MM.1S (cell line): ENCODE measurements at regions not wholly inside any gene's neighbourhood (a gene's known extent, or its start where the extent isn't known, plus 50 kb on each side); places are given as distances from the start of the nearest gene placed in this dataset.

ENCODE experiments used
- DNase-seq: peaks from one replicate; pipeline ENCODE4 v3.0.0-alpha.2; 2015
- H2AFZ ChIP-seq: fragments of 300-600 bp; sonication (generic); 2 replicates; pipeline ENCODE4 v1.6.0; 2016; ENCODE audit warnings: antibody characterized with exemption, low read length
- H3F3A ChIP-seq: fragments of 300-600 bp; sonication (generic); 2 replicates; pipeline ENCODE4 v1.6.1; 2016; ENCODE audit warnings: mild to moderate bottlenecking, antibody characterized with exemption, low read length, moderate library complexity, mixed read lengths; ENCODE audit not compliant: insufficient read depth
- H3K27ac ChIP-seq: fragments of 300-600 bp; sonication (generic); 2 replicates; pipeline ENCODE4 v1.5.1; 2016; ENCODE audit warnings: mild to moderate bottlenecking, low read length
- H3K27me3 ChIP-seq: fragments of 300-600 bp; sonication (generic); replicated peaks from 2 replicates; pipeline ENCODE4 v1.6.0; 2016; ENCODE audit warnings: low read length; ENCODE audit not compliant: insufficient read depth
- H3K36me3 ChIP-seq: fragments of 300-600 bp; sonication (generic); replicated peaks from 2 replicates; pipeline ENCODE4 v1.6.1; 2016; ENCODE audit warnings: mild to moderate bottlenecking, low read length, mixed read lengths; ENCODE audit not compliant: insufficient read depth
- H3K4me1 ChIP-seq: fragments of 300-600 bp; sonication (generic); 2 replicates; pipeline ENCODE4 v1.6.1; 2016; ENCODE audit warnings: low read length, mixed read lengths
- H3K4me2 ChIP-seq: fragments of 300-600 bp; sonication (generic); 2 replicates; pipeline ENCODE4 v1.6.0; 2016; ENCODE audit warnings: low read depth, low read length
- H3K4me3 ChIP-seq: fragments of 300-600 bp; sonication (generic); 2 replicates; pipeline ENCODE4 v1.5.1; 2016; ENCODE audit warnings: low read length, mixed read lengths
- H3K79me2 ChIP-seq: fragments of 300-600 bp; sonication (generic); 2 replicates; pipeline ENCODE4 v1.6.1; 2016; ENCODE audit warnings: mixed run types, low read length, mixed read lengths
- H3K9ac ChIP-seq: fragments of 300-600 bp; sonication (generic); 2 replicates; pipeline ENCODE4 v1.6.1; 2016; ENCODE audit warnings: low read length, mixed read lengths
- H3K9me2 ChIP-seq: fragments of 300-600 bp; sonication (generic); replicated peaks from 2 replicates; pipeline ENCODE4 v1.6.1; 2016; ENCODE audit warnings: mild to moderate bottlenecking, low read length, mixed read lengths; ENCODE audit not compliant: insufficient read depth
- H3K9me3 ChIP-seq: fragments of 300-600 bp; sonication (generic); replicated peaks from 2 replicates; pipeline ENCODE4 v1.6.1; 2016; ENCODE audit warnings: mild to moderate bottlenecking, low read length, mixed read lengths; ENCODE audit not compliant: insufficient read depth
- H4K20me1 ChIP-seq: fragments of 300-600 bp; sonication (generic); 2 replicates; pipeline ENCODE4 v1.6.1; 2016; ENCODE audit warnings: mild to moderate bottlenecking, low read length, moderate library complexity, mixed read lengths; ENCODE audit not compliant: insufficient read depth
- EZH2 ChIP-seq: fragments of 300-600 bp; sonication (generic); optimal IDR thresholded peaks from 2 replicates; pipeline ENCODE3; 2017; ENCODE audit warnings: low read depth, mild to moderate bottlenecking, antibody characterized with exemption, low read length, mixed read lengths
- EZH2phosphoT487 ChIP-seq: fragments of 300-600 bp; sonication (generic); IDR thresholded peaks from 2 replicates; pipeline ENCODE4 v1.6.1; 2018; ENCODE audit warnings: antibody characterized with exemption, low read length
- TF ChIP-seq, protein P1 (sequence below): fragments of 300-600 bp; sonication (generic); IDR thresholded peaks from 2 replicates; pipeline ENCODE4 v1.5.1; 2016; ENCODE audit warnings: antibody characterized with exemption, low read length, mixed read lengths

DNA sequence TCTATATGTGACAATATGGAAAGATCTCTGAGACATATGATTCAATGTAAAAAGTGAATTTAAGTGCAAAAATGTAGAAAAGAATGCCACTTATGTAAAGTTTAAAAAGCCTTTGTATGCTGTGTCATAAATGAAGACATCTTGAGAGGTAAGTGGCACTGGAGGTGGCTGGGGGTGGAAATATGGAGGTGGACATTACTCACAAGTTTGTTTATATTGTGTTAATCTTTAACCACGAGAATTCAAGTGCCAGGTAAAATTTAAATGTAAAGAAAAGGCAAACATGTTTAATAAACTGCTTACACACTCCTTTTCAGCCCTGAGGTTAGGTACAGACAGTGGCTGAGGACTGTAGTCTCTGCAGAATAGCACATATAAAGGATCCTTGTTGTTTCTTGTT lies 235.1 kb downstream of the ABCC12 start:
- Histone ChIP-seq H3K4me3 (no peak overlapping the region), H3K79me2 (no peaks in the 10 kb centered on the region), H3K4me1 (no peaks in the 10 kb centered on the region), H2AFZ (no peak overlapping the region), H4K20me1 (no peaks in the 10 kb centered on the region), H3K36me3 (no peaks in the 10 kb centered on the region), H3K9me3 (no peaks in the 10 kb centered on the region), H3K27me3 (no peaks in the 10 kb centered on the region), H3K9me2 (no peaks in the 10 kb centered on the region), H3K9ac (no peak overlapping the region), H3F3A (no peaks in the 10 kb centered on the region), H3K27ac (no peak overlapping the region), H3K4me2 (no peak overlapping the region)
- no peak for DNase-seq
- TF ChIP-seq EZH2 (no peak), EZH2phosphoT487 (no peak)
- TF ChIP-seq, protein P1, sequence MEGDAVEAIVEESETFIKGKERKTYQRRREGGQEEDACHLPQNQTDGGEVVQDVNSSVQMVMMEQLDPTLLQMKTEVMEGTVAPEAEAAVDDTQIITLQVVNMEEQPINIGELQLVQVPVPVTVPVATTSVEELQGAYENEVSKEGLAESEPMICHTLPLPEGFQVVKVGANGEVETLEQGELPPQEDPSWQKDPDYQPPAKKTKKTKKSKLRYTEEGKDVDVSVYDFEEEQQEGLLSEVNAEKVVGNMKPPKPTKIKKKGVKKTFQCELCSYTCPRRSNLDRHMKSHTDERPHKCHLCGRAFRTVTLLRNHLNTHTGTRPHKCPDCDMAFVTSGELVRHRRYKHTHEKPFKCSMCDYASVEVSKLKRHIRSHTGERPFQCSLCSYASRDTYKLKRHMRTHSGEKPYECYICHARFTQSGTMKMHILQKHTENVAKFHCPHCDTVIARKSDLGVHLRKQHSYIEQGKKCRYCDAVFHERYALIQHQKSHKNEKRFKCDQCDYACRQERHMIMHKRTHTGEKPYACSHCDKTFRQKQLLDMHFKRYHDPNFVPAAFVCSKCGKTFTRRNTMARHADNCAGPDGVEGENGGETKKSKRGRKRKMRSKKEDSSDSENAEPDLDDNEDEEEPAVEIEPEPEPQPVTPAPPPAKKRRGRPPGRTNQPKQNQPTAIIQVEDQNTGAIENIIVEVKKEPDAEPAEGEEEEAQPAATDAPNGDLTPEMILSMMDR = no peak

DNA sequence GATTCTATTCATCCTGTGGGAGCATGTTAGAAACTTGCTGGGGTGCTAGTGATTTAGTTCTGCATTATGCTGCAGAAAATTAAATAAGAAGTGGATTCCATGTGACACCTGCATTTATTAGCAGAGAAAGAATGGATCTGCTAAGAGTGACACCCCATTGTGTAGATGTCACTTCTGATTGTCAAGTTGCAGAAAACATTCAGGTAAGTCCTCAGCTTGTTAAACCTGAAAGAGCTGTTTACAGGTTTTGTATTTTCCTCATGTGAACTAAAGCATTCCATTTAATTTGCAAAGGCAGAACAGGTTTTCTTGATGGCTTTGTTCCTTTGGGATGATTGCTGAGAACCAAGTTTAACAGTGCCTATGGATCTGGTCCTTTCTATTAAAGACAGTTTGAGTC lies 238.7 kb downstream of the ABCC12 start:
- no peaks in the 10 kb centered on the region for H4K20me1 ChIP-seq
- no peak overlapping the region for H3K27ac ChIP-seq
- no peaks in the 10 kb centered on the region for H3K9me3 ChIP-seq
- no peak overlapping the region for H3K4me2 ChIP-seq
- TF ChIP-seq, protein P1 = no peak
- TF ChIP-seq EZH2 (no peak), EZH2phosphoT487 (no peak)
- no peaks in the 10 kb centered on the region for H3K36me3 ChIP-seq
- H3K4me1 ChIP-seq = no peaks in the 10 kb centered on the region
- H2AFZ ChIP-seq = no peak overlapping the region
- no peaks in the 10 kb centered on the region for H3K27me3 ChIP-seq
- H3F3A ChIP-seq = no peaks in the 10 kb centered on the region
- H3K9me2 ChIP-seq = no peaks in the 10 kb centered on the region
- no peak overlapping the region for H3K4me3 ChIP-seq
- no peaks in the 10 kb centered on the region for H3K79me2 ChIP-seq
- no peak for DNase-seq
- H3K9ac ChIP-seq = no peak overlapping the region

DNA sequence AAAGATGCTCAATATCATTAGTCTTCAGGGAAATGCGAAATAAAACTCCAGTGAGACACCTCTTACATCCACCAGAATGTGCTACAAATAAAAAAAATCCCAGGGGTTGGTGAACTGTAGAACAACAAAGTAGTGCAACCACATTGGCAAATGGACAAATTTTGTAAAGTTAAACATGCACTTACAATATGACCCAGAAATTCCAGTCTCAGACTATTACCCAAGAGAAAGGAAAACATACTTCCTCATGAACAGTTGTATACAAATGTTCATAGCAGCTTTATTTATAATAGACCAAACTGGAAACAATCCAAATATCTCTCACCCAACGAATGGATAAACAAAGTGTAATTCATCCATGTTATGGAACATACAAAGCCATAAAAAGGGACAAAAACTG lies 239.5 kb downstream of the ABCC12 start:
- Histone ChIP-seq H3K4me2 (no peak overlapping the region), H3K9ac (no peak overlapping the region), H3K4me3 (no peak overlapping the region), H3K27me3 (no peaks in the 10 kb centered on the region), H3F3A (no peaks in the 10 kb centered on the region), H4K20me1 (no peaks in the 10 kb centered on the region), H3K27ac (no peak overlapping the region), H2AFZ (no peak overlapping the region), H3K79me2 (no peaks in the 10 kb centered on the region), H3K4me1 (no peaks in the 10 kb centered on the region), H3K9me3 (no peaks in the 10 kb centered on the region), H3K36me3 (no peaks in the 10 kb centered on the region), H3K9me2 (no peaks in the 10 kb centered on the region)
- no peak for DNase-seq
- TF ChIP-seq, protein P1 = no peak

DNA sequence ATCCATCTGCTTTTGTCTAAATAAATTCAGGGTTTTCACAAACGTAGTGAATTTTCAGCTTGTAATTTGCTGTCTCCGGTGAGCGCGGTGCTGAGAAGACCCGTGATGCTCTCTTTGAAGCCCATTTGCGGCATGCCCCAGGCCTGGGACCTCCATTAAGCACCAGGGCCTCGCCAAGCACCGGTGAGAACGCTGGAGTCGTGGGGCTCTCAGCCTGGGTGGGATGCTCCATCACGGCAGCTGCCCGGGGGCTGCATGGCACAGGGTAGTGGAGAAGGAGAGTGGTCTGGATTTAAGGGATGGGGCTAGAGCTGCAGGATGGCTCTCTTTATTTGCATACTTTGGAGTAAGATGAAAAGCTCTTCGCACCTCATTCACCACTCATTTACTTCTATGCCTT lies 248.7 kb downstream of the ABCC12 start:
- Histone ChIP-seq H3K36me3 (no peaks in the 10 kb centered on the region), H3F3A (no peaks in the 10 kb centered on the region), H3K9me3 (no peaks in the 10 kb centered on the region), H4K20me1 (no peaks in the 10 kb centered on the region), H3K4me1 (no peaks in the 10 kb centered on the region), H3K4me2 (no peak overlapping the region), H3K4me3 (no peak overlapping the region), H3K9ac (no peak overlapping the region), H3K9me2 (no peaks in the 10 kb centered on the region), H3K27ac (no peak overlapping the region), H3K79me2 (no peaks in the 10 kb centered on the region), H2AFZ (no peak overlapping the region), H3K27me3 (no peaks in the 10 kb centered on the region)
- TF ChIP-seq, protein P1 = no peak
- no peak for TF ChIP-seq EZH2phosphoT487
- no peak for TF ChIP-seq EZH2
- DNase-seq = no peak
